Neuronal stem cell (in vitro differentiated cells): ENCODE measurements at regions not wholly inside any gene's neighbourhood (a gene's known extent, or its start where the extent isn't known, plus 50 kb on each side); places are given as distances from the start of the nearest gene placed in this dataset.

ENCODE experiments used
- DNase-seq: peaks from one replicate; pipeline ENCODE4 v3.0.0-alpha.2; 2013; ENCODE audit warnings: low spot score
- H2AFZ ChIP-seq: one replicate; pipeline ENCODE4 v1.6.1; 2013; ENCODE audit warnings: mild to moderate bottlenecking, low read length, inconsistent platforms
- H2AK5ac ChIP-seq: 2 replicates; pipeline ENCODE4 v1.6.1; 2013; ENCODE audit warnings: low read depth, mild to moderate bottlenecking, inconsistent platforms, low read length, moderate library complexity, mixed read lengths
- H2BK120ac ChIP-seq: 2 replicates; pipeline ENCODE4 v1.6.1; 2013; ENCODE audit warnings: low read depth, mild to moderate bottlenecking, inconsistent platforms, low read length, moderate library complexity, mixed read lengths
- H2BK12ac ChIP-seq: one replicate; pipeline ENCODE4 v1.6.1; 2013; ENCODE audit warnings: low read length, inconsistent platforms
- H2BK15ac ChIP-seq: 2 replicates; pipeline ENCODE4 v1.6.1; 2013; ENCODE audit warnings: mild to moderate bottlenecking, low read length, inconsistent platforms, mixed read lengths
- H2BK5ac ChIP-seq: one replicate; pipeline ENCODE4 v1.6.1; 2013; ENCODE audit warnings: inconsistent platforms, mild to moderate bottlenecking, low read length, moderate library complexity
- H3K14ac ChIP-seq: one replicate; pipeline ENCODE4 v1.6.1; 2013; ENCODE audit warnings: low read length, inconsistent platforms
- H3K18ac ChIP-seq: 2 replicates; pipeline ENCODE4 v1.6.1; 2013; ENCODE audit warnings: low read length, inconsistent platforms
- H3K23ac ChIP-seq: 2 replicates; pipeline ENCODE4 v1.6.1; 2013; ENCODE audit warnings: low read depth, mild to moderate bottlenecking, mixed read lengths, low read length, inconsistent platforms; ENCODE audit not compliant: poor library complexity
- H3K27ac ChIP-seq: replicated peaks from 3 replicates; pipeline ENCODE4 v1.5.1; 2013; ENCODE audit warnings: low read length, inconsistent platforms
- H3K27me3 ChIP-seq, 3 experiments: 2 replicates each; pipeline ENCODE4 v1.6.1; 2013; ENCODE audit warnings: low read length in 3 of 3, mild to moderate bottlenecking in 2 of 3, inconsistent platforms in 1 of 3, low read depth in 1 of 3, mixed read lengths in 1 of 3, moderate library complexity in 1 of 3; ENCODE audit not compliant: control insufficient read depth in 3 of 3, insufficient read depth in 3 of 3
- H3K36me3 ChIP-seq, 2 donors: replicated peaks in 1 of 2; 2 replicates each; pipeline ENCODE4 v1.6.1; 2013; ENCODE audit warnings: low read length in 2 of 2; ENCODE audit not compliant: control insufficient read depth in 2 of 2, insufficient read depth in 2 of 2
- H3K4ac ChIP-seq: 2 replicates; pipeline ENCODE4 v1.6.1; 2013; ENCODE audit warnings: inconsistent platforms, mild to moderate bottlenecking, low read length, moderate library complexity
- H3K4me1 ChIP-seq, 2 donors: 1 replicate in 1 of 2; 2 replicates in 1 of 2; pipeline ENCODE4 v1.6.1; 2013; ENCODE audit warnings: low read length in 2 of 2, low read depth in 1 of 2; ENCODE audit not compliant: control insufficient read depth in 2 of 2, insufficient read depth in 1 of 2
- H3K4me2 ChIP-seq: one replicate; pipeline ENCODE4 v1.6.1; 2013; ENCODE audit warnings: mild to moderate bottlenecking, low read length, inconsistent platforms; ENCODE audit not compliant: insufficient read depth, poor library complexity, severe bottlenecking
- H3K4me3 ChIP-seq, 2 donors: 2 replicates each; pipeline ENCODE4 v1.5.1; 2013; ENCODE audit warnings: low read length in 2 of 2, mild to moderate bottlenecking in 2 of 2, inconsistent platforms in 1 of 2, moderate library complexity in 1 of 2
- H3K79me1 ChIP-seq: one replicate; pipeline ENCODE4 v1.6.1; 2013; ENCODE audit warnings: low read depth, mild to moderate bottlenecking, inconsistent platforms, low read length, moderate library complexity
- H3K9ac ChIP-seq: one replicate; pipeline ENCODE4 v1.6.1; 2013; ENCODE audit warnings: mild to moderate bottlenecking, low read depth, low read length, inconsistent platforms; ENCODE audit not compliant: poor library complexity
- H3K9me3 ChIP-seq, 2 donors: replicated peaks in 1 of 2; 2 replicates each; pipeline versions ENCODE3 to v1.6.1; 2013; ENCODE audit warnings: low read length in 2 of 2, mild to moderate bottlenecking in 2 of 2, inconsistent platforms in 1 of 2, low read depth in 1 of 2, mixed read lengths in 1 of 2, moderate library complexity in 1 of 2; ENCODE audit not compliant: control insufficient read depth in 2 of 2, insufficient read depth in 1 of 2
- H4K8ac ChIP-seq: one replicate; pipeline ENCODE4 v1.6.1; 2013; ENCODE audit warnings: low read depth, mild to moderate bottlenecking, inconsistent platforms, low read length, moderate library complexity
- H4K91ac ChIP-seq: one replicate; pipeline ENCODE4 v1.6.1; 2013; ENCODE audit warnings: low read length, low read depth, mild to moderate bottlenecking, inconsistent platforms; ENCODE audit not compliant: poor library complexity
- WGBS, 2 donors: extraction: QIAGEN DNeasy Blood & Tissue Kit; methylation state at CpG; one replicate each; pipeline ENCODE4 v1.1.7; 2013; ENCODE audit warnings: missing lambda C conversion rate in 2 of 2, mixed read lengths in 1 of 2; ENCODE audit not compliant: insufficient read length in 2 of 2, insufficient replicate concordance in 1 of 2; ENCODE audit errors: extremely low coverage in 2 of 2; 5-methylcytosine and 5-hydroxymethylcytosine counted together

DNA sequence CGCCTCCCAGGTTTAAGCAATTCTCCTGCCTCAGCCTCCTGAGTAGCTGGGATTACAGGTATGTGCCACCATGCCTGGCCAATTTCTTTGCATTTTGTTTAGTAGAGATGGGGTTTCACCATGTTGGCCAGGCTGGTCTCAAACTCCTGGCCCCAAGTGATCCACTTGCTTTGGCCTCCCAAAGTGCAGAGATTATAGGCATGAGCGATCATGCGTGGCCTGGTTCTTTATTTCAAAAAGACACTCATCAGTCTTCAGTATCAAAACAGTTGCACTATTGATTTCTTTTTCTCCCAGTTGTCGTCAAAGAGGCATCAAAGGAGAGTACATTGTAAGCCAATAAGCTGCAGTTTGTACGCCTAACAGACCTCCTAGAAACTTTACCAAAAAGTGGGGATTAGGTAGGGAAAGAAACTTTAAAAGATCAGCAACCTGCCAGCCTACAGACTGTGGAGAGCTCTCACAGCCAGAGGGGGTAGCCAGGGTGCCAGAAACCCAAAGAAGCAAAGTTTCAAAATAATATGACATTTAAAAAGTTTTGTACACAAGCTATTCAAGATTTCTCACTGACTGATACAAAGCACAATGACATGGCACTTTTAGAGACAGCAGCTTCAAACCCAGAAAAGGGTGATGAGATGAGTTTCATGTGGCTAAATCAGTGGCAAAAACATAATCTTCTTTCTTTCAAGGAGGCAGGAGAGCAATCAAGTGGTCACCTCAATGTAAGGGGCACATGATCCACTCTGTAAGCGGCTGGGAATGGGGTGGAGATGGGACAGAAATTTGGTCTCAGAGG is 83.0 kb upstream of the RALY start:
- Histone ChIP-seq H3K27ac (no peak overlapping the region), H3K23ac (no peak overlapping the region)
- no CpG with 5 or more reads among the region's 6 CpGs for WGBS, 2 donors

DNA sequence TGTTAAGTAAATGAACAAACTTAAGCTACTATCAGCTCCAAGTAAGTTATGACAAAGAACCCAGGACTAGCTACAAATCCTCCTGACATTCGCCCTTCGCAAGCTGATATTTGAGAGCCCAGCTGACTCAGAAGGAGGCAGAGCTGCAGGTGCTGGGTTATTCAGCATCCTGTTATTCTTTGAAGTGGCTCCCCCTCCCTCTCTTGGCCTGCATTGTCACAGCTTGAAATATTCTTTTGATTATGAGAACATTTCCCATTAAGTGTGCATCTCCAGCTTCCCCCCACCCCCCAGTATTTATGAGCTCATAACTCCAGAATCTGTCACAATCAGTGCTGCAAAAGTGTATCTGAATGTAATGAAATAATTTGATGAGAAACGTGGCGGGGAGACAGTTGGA is 78.8 kb upstream of the RALY start:
- Histone ChIP-seq H2BK12ac (no peak overlapping the region), H3K23ac (no peak overlapping the region), H3K4me2 (no peak overlapping the region), H3K18ac (no peak overlapping the region), H3K27me3 (peaks cover 0 to 13% (median 0%) of the 10 kb centered on the region in 3 experiments), H3K4me3 (no peak overlapping the region), H3K4me1 (no peaks in the 10 kb centered on the region), H2BK120ac (no peak overlapping the region), H3K4ac (no peak overlapping the region), H3K9me3 (no peaks in the 10 kb centered on the region), H3K14ac (no peak overlapping the region), H2AK5ac (no peak overlapping the region), H2AFZ (no peak overlapping the region), H2BK5ac (no peak overlapping the region), H3K9ac (no peak overlapping the region), H4K91ac (no peak overlapping the region), H4K8ac (no peak overlapping the region), H3K79me1 (no peaks in the 10 kb centered on the region), H3K36me3 (no peaks in the 10 kb centered on the region), H3K27ac (no peak overlapping the region), H2BK15ac (no peak overlapping the region)
- WGBS, 2 donors, result no CpG with 5 or more reads among the region's 4 CpGs
- DNase-seq, result no peak

More for the DNA sequence above, 83.0 kb upstream of the RALY start:
- Histone ChIP-seq H4K8ac (no peak overlapping the region), H2BK120ac (no peak overlapping the region), H3K9ac (no peak overlapping the region), H3K4me2 (no peak overlapping the region), H4K91ac (no peak overlapping the region), H2AK5ac (no peak overlapping the region), H2AFZ (no peak overlapping the region), H2BK15ac (no peak overlapping the region), H2BK5ac (no peak overlapping the region), H3K36me3 (no peaks in the 10 kb centered on the region), H3K4me1 (peaks cover 2 to 7% of the 10 kb centered on the region in 2 donors), H3K27me3 (peaks cover 0 to 13% (median 0%) of the 10 kb centered on the region in 3 experiments), H2BK12ac (no peak overlapping the region), H3K14ac (no peak overlapping the region), H3K4me3 (no peak overlapping the region), H3K18ac (no peak overlapping the region), H3K9me3 (no peaks in the 10 kb centered on the region), H3K79me1 (no peaks in the 10 kb centered on the region), H3K4ac (no peak overlapping the region)
- DNase-seq, result no peak

DNA sequence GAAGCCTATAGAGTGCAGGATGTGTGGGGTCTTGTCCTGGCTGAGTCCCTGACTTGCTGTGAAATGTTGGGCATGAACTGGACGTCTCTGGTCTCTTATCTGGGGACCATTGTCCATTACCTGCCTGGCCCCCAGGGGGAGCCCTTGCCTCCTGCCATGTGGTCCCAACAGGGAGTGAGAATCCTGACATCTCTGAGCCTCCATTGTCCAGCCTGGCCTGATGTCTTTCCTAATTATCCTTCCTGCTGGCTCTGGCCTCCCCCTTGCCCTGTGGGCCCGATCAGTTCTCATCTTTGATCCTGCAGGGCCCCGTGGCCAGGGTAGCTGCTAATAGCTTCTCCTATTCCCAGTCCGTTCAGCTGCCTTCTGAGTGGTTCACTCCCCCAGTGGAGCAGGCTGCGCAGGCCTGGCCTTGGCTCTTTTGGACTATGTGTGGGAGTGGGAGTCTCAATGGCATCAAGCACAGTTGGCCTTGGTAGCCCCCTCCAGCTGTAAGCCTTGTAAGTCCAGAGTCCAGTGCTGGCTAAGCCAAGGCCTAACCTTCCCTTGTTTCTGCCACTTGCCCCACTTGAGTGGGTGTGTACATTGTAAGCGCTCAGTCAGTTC is 77.9 kb upstream of the RALY start:
- no peak overlapping the region for H2AK5ac ChIP-seq
- H3K4ac ChIP-seq, result no peak overlapping the region
- no peak overlapping the region for H4K91ac ChIP-seq
- H3K27me3 ChIP-seq, result peaks cover 0 to 9% (median 0%) of the 10 kb centered on the region in 3 experiments
- H3K4me2 ChIP-seq, result no peak overlapping the region
- H3K9ac ChIP-seq, result no peak overlapping the region
- H2BK12ac ChIP-seq, result no peak overlapping the region
- H3K27ac ChIP-seq, result no peak overlapping the region
- no peak overlapping the region for H2BK120ac ChIP-seq
- no CpG with 5 or more reads among the region's 6 CpGs for WGBS, 2 donors
- H3K36me3 ChIP-seq, result no peaks in the 10 kb centered on the region
- H4K8ac ChIP-seq, result no peak overlapping the region
- peak overlapping the region; percentile 3 for H3K14ac ChIP-seq
- H3K79me1 ChIP-seq, result no peaks in the 10 kb centered on the region
- H2BK15ac ChIP-seq, result no peak overlapping the region
- DNase-seq, result no peak
- no peak overlapping the region for H2AFZ ChIP-seq
- no peaks in the 10 kb centered on the region for H3K9me3 ChIP-seq
- H3K4me3 ChIP-seq, result no peak overlapping the region
- H3K18ac ChIP-seq, result no peak overlapping the region
- no peaks in the 10 kb centered on the region for H3K4me1 ChIP-seq
- no peak overlapping the region for H3K23ac ChIP-seq
- H2BK5ac ChIP-seq, result no peak overlapping the region

DNA sequence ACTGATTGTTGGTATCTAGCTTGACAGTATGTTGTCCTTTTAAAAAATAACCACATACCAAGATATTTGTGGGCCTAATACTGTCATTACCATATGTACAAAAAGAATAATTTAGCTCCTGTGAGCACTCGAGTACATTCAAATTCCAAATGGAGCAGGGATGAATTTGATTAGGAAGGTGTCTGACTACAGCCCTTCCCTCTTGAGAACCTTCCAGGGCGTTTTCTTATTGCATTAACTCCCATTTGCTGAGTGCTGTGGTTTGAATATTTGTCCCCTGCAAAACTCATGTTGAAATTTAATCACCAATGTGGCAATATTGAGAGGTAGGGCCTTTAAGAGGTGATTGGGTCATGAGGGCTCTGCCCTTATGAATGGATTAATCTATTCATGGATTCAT is 76.9 kb upstream of the RALY start:
- H3K4me1 ChIP-seq, result no peaks in the 10 kb centered on the region
- WGBS, 2 donors, result no CpG with 5 or more reads among the region's 2 CpGs
- no peak overlapping the region for H3K4me2 ChIP-seq
- H3K4me3 ChIP-seq, result no peak overlapping the region
- no peak overlapping the region for H2BK5ac ChIP-seq
- no peak overlapping the region for H2AK5ac ChIP-seq
- H3K14ac ChIP-seq, result no peak overlapping the region
- no peak overlapping the region for H2BK12ac ChIP-seq
- no peak overlapping the region for H2BK120ac ChIP-seq
- H3K18ac ChIP-seq, result no peak overlapping the region
- no peak overlapping the region for H3K23ac ChIP-seq
- H3K9ac ChIP-seq, result no peak overlapping the region
- no peak overlapping the region for H3K4ac ChIP-seq
- H3K36me3 ChIP-seq, result no peaks in the 10 kb centered on the region
- H4K8ac ChIP-seq, result no peak overlapping the region
- DNase-seq, result no peak
- H3K27ac ChIP-seq, result no peak overlapping the region
- no peak overlapping the region for H2AFZ ChIP-seq
- no peak overlapping the region for H4K91ac ChIP-seq
- peaks cover 0 to 3% (median 0%) of the 10 kb centered on the region in 3 experiments for H3K27me3 ChIP-seq
- H3K79me1 ChIP-seq, result no peaks in the 10 kb centered on the region
- H2BK15ac ChIP-seq, result no peak overlapping the region
- H3K9me3 ChIP-seq, result no peaks in the 10 kb centered on the region
